ENCODE measurements at regions not wholly inside any gene's neighbourhood (a gene's known extent, or its start where the extent isn't known, plus 50 kb on each side); places are given as distances from the start of the nearest gene placed in this dataset.
"Not testable (repeated sequence)": the region's sequence is repeated elsewhere in the genome, so short reads cannot be mapped to it uniquely, and the experiment has no call there.

- no peak for DNase-seq (ENCODE audit: low read depth in 2 of 2)
Observed at GRCh38 chr5:108696951-108697715, 50.6 kb upstream of the FER start.

GRCh38 chr5:108696407-108696806 is 51.3 kb upstream of the FER start:
- no peak for DNase-seq (ENCODE audit: low read depth in 2 of 2)

DNA sequence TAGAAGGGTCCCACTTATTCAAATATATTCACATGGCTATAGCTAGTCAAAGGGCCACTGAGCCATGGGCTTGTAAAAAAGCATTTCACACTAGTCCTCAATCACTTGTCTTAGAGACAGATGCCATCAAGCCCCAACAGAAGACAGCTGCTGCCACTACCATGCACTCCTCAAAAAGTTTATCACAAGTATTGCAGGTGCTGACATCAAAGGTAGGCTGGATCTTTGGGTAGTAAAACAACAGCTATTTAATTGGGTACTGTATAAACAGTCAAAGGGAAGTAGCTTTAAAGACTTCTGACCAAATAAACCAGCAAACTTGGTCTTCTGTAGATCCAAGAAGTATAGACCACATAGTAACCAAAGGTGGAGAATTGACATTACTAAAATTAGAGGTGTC is 59.2 kb upstream of the FER start:
- no peak for DNase-seq (ENCODE audit: low read depth in 2 of 2)

DNA sequence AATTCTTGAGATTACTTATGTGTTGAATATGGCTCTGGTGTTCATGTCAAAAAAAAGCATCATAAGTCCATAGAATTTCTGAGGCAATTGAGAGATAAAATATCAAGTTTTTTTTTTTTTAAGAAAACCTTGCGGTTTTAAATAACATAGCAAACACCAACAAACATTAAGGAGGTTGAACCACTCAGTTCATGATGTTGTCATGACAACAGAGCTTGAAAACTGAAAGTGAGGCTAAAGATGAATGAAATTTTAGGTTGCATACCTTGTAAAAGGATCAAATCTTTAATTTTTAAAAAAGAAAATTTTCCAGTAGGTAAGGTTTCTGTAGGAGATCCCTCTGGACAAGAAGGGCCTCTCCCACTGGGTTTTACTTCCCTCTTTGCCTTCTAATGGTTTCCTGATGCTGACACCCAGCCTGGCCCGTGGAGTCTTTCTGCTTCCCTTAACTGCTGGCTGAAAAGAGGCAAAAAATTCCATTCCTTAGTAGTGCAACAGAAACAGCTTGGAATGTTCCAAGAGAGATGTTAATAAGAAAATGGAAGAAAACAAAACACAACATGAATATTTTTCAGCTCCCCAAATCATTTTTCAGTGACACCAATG is 60.0 kb upstream of the FER start:
- DNase-seq (ENCODE audit: low read depth in 2 of 2), result no peak

DNA sequence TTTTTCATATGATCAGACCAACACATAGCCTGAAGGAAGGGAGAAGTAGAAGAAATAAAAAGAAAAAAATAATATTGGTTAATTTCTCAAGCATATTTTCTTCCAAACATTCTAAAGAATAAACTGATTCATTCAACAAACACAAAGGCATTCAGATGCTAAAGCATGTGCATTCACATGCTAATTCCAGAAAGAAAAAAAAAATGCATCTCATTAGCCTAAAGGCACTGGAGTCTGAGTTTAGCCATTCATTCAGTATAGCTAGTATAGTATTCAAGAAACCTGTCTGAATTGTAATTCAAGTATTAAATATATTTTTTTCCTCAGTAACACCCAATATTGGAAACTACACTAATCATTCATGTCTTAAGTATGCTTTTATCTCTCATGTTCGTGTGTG is 61.0 kb upstream of the FER start:
- no peak for DNase-seq (ENCODE audit: low read depth in 2 of 2)

GRCh38 chr5:108685448-108686216 is 62.1 kb upstream of the FER start:
- DNase-seq (ENCODE audit: low read depth in 2 of 2), result not testable (repeated sequence)

DNA sequence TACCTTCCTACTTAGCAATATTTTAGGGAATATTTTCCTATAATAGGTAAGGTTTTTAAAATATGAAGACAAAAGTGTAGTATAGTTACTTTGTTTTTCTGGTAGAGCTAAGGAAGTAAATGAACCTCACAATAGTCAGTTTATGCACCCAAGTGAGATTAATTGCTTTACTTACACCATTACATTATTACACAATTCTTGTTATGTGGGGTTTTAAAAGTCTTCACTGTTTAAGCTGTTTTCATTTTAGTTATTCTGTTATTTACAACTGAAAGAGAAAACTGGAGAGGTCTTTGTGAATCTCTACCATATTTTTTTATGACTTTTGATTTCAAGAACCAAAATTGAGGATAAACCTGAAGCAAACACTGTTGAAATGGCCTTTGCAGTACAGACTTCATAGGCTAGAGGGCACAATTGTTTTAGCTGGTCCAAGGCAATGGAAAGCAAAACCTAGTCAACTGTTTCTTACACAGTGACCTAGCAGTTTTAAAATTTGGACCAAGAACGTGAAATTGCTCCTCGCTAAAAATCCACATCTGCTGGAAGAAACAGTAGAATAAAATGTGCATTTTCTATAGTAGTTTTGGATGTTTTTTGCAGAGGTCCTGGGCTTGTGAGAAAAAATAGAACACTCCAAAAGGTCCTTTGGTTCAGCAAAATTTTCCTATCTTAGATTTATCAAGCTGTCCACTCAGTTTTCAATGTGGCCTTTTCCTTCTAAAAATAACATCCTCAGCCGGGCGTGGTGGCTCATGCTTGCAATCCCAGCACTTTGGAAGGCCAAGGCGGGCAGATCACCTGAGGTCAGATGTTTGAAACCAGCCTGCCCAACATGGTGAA is 66.4 kb upstream of the FER start:
- no peak for DNase-seq (ENCODE audit: low read depth in 2 of 2)

DNA sequence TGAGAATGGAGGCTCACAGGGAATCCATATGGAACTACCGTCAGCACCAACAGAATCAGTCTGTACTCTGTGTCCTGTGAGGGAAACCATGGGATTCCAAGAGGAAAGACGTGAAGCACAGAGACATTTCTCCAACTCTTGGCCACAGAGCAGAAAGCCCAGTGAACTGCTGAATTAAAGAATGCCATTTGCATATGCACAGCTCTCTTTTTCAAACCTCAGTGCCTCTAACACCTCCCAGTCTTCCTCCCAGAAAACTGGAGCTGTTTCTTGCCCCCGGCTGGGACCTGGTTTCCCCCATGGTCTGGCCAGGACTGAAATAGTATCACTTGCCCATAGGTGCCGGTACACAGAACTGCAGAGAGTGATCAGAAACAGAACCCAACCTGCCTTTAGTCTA is 69.6 kb upstream of the FER start:
- no peak for DNase-seq (ENCODE audit: low read depth in 2 of 2)

- no peak for DNase-seq (ENCODE audit: low read depth in 2 of 2)
Observed at GRCh38 chr5:108675736-108676135, 72.0 kb upstream of the FER start.

DNA sequence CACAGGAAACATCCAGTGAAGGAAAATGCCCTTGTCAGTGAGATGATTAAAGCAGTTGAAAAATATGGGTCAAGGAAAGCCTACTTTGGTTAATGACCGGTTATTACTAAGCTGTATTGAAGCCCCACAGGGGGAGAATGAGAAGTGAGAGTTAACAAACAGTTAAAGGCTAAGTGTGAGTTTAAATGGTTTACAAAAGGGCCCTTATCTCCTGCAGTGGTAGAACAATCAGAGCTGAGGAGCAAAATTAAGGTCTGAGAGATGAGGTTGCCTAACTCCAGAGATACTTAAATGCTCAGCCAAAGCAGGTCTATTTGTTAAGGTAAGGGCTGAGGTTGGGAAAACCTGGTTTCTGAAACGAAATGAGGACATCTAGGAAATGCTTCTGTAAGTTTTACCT is 75.1 kb upstream of the FER start:
- DNase-seq (ENCODE audit: low read depth in 2 of 2), result no peak

- no peak for DNase-seq (ENCODE audit: low read depth in 2 of 2)
Observed at GRCh38 chr5:108670591-108671289, 77.0 kb upstream of the FER start.

- no peak for DNase-seq (ENCODE audit: low read depth in 2 of 2)
Observed at GRCh38 chr5:108669462-108669861, 78.2 kb upstream of the FER start.

DNA sequence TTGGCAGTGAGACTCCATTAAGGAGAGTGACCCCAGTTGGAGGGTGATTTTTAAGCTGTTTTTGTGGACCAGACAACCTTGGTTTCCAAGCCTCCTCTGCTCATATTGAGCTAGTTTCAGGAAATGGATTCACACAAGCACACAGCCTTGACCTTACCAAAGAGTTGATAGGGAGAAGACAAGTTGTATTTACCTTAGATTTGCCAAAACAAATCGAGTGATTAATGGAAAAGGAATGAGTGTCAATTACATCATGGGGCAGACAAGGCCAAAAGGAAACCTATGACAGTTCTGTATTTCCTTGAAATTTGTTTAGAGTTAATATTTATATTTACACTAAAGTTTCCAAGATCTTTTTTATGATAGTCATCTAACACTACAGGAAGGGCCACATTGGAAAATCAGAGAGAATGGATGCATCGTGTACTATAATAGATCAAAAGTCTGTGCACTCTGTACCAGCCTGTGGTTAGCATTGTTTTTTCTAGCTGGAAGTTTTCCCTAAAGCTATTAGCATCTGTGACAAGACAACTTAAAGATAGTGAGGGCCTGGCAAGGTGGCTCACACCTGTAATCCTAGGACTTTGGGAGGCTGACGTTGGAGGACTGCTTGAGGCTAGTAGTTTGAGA is 86.0 kb upstream of the FER start:
- no peak for DNase-seq (ENCODE audit: low read depth in 2 of 2)

GRCh38 chr5:108661024-108661423 is 86.7 kb upstream of the FER start:
- no peak for DNase-seq (ENCODE audit: low read depth in 2 of 2)

GRCh38 chr5:108660291-108660690 is 87.4 kb upstream of the FER start:
- no peak for DNase-seq (ENCODE audit: low read depth in 2 of 2)

GRCh38 chr5:108659531-108659930 is 88.2 kb upstream of the FER start:
- no peak for DNase-seq (ENCODE audit: low read depth in 2 of 2)

- no peak for DNase-seq (ENCODE audit: low read depth in 2 of 2)
Observed at GRCh38 chr5:108655750-108656450, 91.8 kb upstream of the FER start.

DNA sequence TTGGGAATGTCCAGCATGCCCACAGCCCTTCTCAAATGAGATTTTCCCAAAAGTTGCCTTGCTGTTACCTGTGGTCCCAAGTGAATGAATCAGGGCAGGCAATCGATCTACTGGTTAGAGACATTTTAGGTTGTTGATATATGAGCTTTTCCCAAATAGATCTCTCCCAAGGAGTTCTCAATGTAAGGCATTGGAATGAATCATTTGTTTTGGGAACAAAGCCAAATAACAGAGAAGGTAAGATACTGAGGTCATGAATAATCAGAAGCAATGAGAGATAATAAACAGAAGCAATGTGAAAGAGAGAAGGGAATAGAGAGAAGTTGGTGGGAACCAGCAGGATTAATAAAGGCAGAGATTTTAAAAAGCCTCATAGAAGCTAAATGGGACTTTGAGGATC is 93.6 kb upstream of the FER start:
- DNase-seq (ENCODE audit: low read depth in 2 of 2), result no peak

DNA sequence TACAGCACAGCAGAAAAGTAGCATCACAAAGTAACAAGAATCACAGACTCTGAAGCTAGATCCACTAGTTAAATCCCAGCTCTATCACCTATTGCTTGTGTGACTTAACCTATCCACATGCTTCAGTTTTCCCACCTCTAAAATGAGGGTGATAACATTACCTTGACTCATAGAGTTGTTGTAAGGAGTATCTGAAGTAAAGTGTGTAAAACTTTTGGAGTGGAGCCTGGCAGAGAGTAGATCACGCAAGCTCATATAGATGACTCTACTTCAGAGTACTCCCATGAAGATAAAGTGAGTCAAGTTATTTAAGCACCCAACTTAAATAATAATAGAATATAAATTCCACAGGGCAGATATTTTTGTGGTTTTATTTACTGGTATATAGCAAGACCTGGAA is 94.5 kb upstream of the FER start:
- DNase-seq (ENCODE audit: low read depth in 2 of 2), result no peak

DNA sequence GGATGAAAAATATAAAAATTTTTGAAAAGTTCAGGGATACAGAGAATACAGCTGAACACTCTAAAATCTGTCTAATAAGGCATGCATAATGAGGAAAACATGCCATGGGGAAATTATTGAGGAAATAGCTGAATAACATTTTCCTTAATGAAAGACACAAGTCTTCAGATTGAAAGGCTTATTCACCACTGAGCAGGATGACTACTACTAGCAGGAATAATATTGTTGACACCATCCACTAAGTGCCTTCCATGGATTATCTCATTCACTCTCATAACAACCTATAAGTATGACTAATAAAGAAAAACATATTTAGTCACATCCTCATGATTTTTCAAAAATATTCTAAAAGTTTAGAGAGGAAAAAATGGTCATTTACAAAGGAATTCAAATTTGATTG is 96.7 kb upstream of the FER start:
- DNase-seq (ENCODE audit: low read depth in 2 of 2), result no peak
